HL-60/S4 (cell line): ENCODE measurements at regions not wholly inside any gene's neighbourhood (a gene's known extent, or its start where the extent isn't known, plus 50 kb on each side); places are given as distances from the start of the nearest gene placed in this dataset.

ENCODE experiments used
- in situ Hi-C: fragments of 300-500 bp; cut with MboI; formaldehyde crosslinking; loops from 2 replicates; pipeline ENCODE4 v1.14.3; 2022; ENCODE audit warnings: low sequenced_read_pairs

DNA sequence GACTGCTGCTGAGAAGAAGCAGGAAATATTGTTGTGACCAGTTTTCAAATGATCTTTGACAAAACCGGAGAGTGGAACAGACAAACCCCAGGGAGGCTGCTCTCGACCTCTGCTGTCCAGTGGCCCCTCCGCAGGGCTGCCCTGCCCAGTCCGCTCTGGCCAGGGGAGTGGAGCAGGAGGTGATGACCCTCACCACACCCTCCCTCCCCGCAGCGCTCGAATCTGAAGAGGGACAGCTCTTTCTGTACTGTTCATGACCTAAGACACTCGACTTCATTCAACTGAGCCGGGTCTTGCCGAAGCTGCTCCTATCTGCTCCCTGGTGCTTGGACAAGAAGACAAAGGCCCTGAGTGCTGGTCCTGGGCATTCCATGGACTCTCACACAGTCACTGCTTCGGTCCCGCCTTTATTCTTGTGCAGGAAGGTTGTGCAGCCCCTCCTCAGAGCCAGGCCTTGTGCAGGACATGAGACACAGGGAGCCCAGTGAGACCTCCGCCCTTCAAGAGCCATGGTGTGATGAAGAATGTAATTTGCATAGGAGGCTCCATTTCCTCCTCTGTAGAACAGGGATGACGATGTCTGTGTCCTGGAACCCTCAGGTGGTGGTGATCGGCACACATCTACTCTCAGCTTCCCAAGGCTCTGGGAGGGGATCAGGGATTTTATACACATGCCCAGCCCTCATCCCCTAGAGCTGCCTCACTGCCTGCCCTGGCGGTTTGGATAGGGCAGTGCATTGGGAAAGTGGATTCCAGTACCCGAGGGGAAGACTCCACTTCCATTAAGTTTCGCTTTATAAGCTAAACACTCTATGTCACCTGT lies 97.1 kb upstream of the PRR20G start:
- in situ Hi-C loops = no loop called here

DNA sequence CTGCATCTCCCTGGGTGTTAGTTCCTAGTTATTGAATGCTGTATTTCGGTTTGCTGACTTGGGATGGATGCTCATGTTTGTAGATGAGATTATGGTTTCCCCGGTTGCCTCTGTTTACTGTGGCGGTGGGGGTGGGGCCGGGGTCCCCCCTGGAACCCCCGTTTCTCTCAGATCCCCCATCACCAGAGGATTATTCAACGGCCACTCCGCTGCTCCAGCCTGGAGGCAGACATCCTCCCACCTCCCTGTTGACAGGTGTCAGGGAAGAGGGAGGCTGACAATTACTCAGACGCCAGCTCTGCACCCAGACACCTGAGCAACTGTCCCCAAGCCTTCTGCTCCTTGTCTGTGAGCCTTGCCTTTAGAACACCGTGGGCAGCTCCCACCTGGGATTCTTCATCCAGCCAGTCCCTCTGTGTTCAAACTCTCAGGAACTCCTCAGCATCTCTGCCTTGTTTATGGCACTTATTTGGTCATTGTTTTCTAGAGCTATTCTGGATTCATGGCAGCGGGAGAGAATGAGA lies 95.9 kb upstream of the PRR20G start:
- in situ Hi-C loops = no loop called here

DNA sequence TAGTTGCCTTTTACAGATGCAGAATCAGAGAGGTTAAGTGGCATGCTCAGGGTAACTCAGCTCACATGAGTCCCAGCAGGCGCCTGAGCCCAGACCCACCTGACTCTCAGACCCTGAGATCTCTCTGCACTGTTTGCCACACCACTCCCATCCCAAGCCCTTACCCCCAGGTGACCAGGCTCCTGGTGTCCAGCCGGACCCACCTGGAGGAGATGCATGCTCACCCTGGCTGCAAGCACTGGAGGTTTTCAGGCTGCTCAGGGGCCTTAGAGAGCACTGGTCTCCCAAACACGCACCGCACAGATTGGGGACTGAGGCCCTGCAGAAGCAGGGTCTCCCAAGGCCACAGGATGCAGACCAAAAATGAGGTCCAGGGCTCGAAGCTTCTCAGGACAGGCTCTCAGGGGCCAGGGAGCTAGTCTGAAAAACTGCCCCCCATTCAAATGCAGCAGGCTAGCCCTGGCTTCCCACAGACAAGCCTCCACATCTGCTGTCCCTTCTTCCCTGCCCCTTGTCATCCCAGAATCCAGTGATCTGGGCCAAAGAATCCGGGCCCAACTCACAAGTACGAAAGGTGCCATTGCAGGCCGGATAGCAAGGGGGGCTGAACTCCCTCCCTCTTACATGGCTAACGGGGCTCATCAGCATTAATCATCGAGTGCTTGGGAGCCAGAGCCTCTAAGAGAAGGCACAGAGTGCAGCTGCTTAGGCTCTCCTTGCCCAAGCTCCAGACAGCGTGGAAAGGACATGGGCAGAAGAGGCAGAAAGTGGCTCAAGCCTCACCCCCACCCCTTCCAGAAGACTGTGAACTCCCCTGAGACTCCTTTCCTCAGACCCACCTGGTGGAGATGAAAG lies 90.2 kb upstream of the PRR20G start:
- in situ Hi-C loops = no loop called here

GRCh38 chr3:127375151-127375930 lies 87.5 kb upstream of the PRR20G start:
- in situ Hi-C loops = no loop called here

GRCh38 chr3:127374086-127375010 lies 86.5 kb upstream of the PRR20G start:
- in situ Hi-C loops = no loop called here

GRCh38 chr3:127373441-127374085 lies 85.7 kb upstream of the PRR20G start:
- in situ Hi-C loops = no loop called here

DNA sequence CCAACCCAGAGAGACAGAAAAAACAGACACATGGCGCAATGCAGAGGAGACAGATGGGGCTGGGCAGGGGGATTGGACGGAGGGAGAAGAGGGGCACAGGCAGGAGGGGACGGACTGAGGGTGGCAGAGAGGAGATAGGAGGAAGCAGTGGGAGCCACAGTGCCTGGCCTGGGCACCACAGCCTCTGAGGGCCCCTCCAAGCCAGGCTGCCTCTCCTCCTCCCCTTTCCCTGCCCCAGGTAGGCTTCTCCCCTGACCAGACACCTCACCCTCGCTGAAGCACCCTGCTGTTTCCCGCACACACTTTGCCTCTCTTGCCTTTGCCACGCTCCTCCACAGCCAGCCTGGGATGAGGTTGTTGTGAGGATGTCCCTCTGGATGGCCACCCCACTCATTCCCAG lies 84.0 kb upstream of the PRR20G start:
- in situ Hi-C loops = no loop called here

GRCh38 chr3:127371334-127371733 lies 83.5 kb upstream of the PRR20G start:
- in situ Hi-C loops = no loop called here

GRCh38 chr3:127370906-127371305 lies 83.1 kb upstream of the PRR20G start:
- in situ Hi-C loops = no loop called here

- in situ Hi-C loops = no loop called here
Measured at GRCh38 chr3:127369356-127369935, 81.6 kb upstream of the PRR20G start.

GRCh38 chr3:127368186-127369032 lies 80.6 kb upstream of the PRR20G start:
- in situ Hi-C loops = no loop called here

GRCh38 chr3:127367593-127367992 lies 79.7 kb upstream of the PRR20G start:
- in situ Hi-C loops = no loop called here

DNA sequence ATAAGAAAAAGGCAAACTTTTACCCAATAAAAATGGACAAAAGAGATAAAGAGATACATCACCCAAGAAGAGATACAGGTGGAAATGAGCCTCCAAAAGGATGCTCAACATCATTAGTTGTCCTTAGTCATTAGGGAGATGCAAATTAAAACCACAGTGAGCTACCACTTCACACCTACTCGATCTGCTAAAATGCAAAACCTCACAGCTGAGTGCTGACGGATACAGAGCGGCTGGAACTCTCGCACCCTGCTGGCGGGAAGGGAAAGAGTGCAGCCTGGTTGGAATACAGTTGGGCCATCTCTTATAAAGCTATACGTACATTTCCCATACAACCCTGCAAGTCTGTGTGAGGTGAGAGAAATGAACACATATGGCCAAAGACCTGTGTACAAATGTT lies 78.5 kb upstream of the PRR20G start:
- in situ Hi-C loops = no loop called here

- in situ Hi-C loops = no loop called here
Measured at GRCh38 chr3:127365163-127365798, 77.4 kb upstream of the PRR20G start.

DNA sequence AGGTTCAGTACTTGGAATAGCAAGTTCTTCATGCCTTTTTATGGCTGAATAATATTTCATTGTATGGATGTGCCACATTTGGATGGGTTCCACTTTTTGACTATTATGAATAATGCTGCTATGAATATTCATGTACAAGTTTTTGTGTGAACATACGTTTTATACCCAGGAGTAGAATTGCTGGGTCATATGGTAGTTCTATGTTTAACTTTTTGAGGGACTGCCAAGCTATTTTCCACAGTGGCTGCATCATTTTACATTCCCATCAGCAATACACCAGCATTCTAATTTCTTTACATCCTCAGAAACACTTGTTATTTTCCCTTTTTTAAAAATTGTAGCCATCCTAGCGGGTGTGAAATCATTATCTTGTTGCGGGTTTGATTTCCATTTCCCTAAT lies 76.0 kb upstream of the PRR20G start:
- in situ Hi-C loops = no loop called here

DNA sequence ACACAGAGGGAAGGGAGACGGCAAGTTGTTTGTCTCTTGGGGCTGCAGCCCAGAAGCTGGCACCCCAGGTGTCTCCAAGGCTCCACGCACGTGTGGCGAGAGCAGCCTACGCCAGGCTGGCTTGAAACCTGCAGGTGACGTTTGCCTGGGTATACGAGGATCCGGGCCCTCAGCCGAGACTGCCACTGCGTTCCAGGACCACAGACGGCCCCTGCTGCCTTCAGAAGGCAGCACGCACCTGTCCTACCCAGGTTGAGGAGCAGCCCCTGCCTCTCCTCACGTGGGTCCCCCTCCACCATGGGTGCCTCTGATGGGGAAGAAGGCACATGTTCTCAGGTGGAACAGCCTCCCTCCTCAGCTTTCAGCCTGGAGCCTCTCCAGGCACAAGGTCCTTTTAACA lies 75.3 kb upstream of the PRR20G start:
- in situ Hi-C loops = no loop called here

- in situ Hi-C loops = no loop called here
Measured at GRCh38 chr3:127360647-127361046, 72.8 kb upstream of the PRR20G start.

- in situ Hi-C loops = no loop called here
Measured at GRCh38 chr3:127358641-127359040, 70.8 kb upstream of the PRR20G start.
